IPS-NIHi7 (cell line): ENCODE measurements at regions not wholly inside any gene's neighbourhood (a gene's known extent, or its start where the extent isn't known, plus 50 kb on each side); places are given as distances from the start of the nearest gene placed in this dataset.
"Not testable (repeated sequence)": the region's sequence is repeated elsewhere in the genome, so short reads cannot be mapped to it uniquely, and the experiment has no call there.

Experiments
- DNase-seq: peaks from one replicate; pipeline ENCODE4 v3.0.0; 2012; ENCODE audit warnings: mixed read lengths; ENCODE audit errors: extremely low spot score

GRCh38 chr7:131937868-131938267 lies 381.4 kb upstream of the PODXL start:
- no peak for DNase-seq

DNA sequence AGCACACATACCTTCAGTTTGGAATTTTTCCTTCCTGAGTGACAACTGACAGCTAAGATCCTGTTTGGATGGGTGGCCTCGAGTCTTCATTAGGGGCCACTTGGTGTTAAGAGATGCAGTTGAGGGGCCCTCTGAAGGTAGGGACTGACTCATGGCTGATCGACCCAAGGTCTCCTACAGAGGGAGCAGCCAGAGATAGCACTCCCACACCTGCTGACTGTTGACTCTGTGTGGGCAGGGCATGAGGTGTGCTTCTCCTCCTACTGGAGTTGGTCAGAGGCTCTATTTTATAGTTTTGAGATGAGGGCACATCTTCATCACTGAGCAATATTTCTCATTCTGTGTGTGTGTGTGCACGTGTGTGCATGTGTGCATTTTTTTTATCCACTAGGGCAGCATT lies 378.8 kb upstream of the PODXL start:
- DNase-seq: no peak

GRCh38 chr7:131934452-131934851 lies 378.0 kb upstream of the PODXL start:
- no peak for DNase-seq

DNA sequence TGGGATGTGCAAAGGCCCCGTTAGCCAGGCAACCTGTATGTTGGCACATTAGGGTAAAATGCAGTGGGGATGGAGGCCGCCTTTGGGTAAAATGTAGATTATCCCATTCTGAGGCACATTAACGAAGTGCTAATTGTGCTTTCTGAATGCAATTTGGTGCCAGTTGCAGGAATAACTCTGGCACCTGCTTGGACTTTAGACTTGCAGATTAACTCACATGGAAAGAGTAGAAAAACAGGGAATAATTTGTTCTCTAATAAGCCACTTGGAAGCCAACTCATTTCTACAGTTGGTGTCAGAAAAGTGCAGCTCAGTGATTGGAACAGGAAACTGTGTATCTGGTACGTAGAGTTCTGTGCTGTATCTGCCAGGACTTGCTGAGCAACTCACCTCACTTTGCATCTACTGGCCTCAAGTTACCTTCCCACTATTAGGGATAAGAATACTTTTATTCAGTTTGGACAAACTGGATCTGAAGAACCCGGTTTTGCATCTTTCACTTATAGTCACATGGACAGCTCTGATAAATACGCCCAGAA lies 377.4 kb upstream of the PODXL start:
- no peak for DNase-seq

GRCh38 chr7:131933219-131933618 lies 376.8 kb upstream of the PODXL start:
- not testable (repeated sequence) for DNase-seq

DNA sequence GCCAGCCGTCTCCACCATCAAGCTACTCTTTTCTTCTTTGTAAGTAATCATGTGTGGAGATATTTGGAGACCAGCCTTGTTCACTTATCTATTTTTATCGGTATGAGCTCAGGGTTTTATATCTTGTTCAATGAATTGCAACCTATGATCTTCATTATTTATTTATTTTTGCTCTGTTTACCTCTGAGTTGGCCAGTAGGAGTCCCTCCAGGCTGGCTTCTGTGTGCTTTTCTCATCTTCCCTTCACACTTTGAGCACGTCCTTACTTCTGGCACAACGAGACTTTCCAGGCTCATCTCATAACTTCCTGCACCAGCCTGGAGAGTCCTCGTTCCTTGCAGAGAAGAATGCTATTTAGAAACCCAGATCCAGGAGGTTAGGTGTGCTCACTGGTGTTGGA lies 375.8 kb upstream of the PODXL start:
- no peak for DNase-seq

DNA sequence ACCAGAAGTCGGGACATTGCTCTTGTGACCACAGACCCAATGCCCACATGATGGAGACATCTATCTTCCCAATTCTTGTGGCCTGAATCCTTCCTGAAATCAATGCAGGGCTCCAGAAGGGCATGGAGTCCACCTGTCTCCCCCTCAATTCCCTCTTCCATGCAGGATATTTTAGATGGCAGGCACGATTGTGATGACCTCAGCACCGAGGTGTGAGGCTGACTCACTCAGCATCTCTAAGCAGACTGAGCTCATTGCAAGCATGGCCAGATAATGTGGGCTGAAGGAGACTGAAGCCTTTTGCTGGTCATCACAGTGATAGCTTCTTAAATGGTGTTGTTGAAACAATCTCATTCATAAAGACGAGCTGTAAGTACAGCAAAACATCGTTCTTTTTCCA lies 374.9 kb upstream of the PODXL start:
- DNase-seq: no peak

DNA sequence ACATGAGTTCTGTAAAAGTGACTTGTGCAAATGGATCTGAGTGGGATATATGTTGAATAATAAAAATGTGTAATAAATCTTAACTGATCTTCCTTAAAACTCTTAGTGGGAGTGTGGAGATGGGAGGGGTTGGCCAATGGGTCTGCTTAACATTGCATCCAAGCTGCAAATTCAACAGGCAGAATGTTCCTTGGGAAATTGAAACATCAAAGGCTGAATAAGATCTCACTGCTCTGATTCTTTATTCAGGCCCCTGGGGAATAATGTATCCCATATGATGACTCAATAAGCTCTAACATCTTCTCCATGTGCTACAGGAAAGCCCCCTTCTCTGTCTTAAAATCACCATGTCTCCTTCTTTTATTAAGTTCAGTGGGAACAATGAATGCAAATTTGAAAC lies 373.2 kb upstream of the PODXL start:
- DNase-seq: no peak

DNA sequence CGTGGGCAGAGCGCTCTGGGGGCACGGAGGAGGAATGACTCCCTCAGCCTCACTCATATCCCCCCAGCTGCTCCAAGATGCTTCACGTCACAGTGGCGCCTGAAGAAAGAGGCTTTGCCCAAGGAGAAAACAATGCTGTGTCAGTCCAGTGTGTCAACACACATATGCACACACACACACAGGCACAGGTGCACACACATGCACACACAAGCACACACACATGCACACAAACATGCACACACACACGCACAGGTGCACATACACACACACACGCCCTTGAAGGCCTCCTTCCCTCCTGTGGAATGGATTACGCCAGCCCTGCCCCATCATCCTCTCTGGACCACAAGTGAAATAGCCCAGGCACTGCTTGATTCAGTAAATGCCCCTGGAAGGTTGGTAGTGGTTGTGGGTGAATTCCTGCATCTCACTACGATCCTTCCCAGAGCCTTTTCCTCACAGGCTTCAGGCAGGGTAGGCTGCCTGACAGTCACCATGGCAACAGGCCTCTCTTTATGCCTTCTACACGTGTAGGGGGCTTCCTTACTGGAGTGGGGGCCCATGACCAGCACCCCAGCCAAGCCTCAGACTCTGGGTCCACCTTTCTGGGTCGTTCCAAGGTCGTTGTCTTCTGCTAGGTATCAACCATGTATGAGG lies 371.5 kb upstream of the PODXL start:
- DNase-seq: no peak

GRCh38 chr7:131925636-131926035 lies 369.2 kb upstream of the PODXL start:
- no peak for DNase-seq

DNA sequence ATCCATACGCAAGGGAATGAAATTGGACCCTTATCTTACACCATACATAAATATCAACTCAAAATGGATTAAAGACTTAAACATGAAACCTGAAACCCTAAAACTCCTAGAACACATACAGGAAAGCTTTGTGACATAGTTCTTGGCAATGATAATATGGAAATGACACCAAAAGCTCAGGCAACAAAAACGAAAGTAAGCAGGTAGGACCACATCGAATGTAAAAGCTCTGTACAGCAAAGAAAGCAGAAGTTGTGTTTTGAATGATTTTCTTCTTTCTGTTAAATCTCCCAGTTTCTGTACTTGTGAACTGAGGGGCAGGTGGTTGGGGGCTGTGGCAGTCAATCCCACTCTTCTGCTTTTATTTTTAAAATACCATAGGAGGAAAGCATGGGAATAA lies 368.4 kb upstream of the PODXL start:
- DNase-seq: no peak

- DNase-seq: not testable (repeated sequence)
Measured at GRCh38 chr7:131922948-131923347, 366.5 kb upstream of the PODXL start.

GRCh38 chr7:131921016-131921415 lies 364.6 kb upstream of the PODXL start:
- DNase-seq: no peak

DNA sequence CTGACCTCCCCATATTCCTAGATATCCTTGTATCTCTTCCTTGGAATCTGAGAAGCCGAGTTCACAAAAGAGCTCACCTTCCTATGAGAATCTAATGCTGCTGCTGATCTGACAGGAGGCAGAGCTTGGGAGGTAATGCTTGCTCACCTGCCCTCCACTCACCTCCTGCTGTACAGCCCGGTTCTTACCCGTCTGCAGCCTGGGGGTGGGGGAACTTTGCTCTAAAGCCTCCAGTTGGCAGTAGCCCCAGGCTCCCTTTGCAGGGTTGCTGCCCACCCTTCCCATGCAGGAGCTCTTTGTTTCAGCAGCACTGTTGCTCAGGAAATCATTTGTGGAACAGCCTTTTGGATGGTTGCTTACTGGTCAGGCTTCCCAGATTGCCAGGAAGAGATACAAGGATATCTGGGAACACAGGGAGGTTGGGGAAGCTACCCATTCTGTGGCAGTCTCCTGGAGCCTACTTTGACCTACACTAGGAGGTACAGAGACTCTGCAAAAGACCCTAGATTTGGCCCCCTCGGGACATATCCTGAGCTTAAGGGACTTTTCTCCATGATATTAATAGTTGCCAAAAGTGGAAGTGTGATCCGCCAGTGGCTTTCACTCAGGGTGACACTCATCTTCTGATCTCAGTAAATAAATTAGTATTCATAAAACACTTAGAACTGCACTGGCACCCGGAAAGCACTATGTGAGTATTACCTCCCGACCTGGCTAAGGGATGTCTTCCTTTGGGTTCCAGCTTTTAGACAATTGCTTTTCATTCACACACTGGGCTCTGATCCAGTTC lies 363.7 kb upstream of the PODXL start:
- DNase-seq: no peak

DNA sequence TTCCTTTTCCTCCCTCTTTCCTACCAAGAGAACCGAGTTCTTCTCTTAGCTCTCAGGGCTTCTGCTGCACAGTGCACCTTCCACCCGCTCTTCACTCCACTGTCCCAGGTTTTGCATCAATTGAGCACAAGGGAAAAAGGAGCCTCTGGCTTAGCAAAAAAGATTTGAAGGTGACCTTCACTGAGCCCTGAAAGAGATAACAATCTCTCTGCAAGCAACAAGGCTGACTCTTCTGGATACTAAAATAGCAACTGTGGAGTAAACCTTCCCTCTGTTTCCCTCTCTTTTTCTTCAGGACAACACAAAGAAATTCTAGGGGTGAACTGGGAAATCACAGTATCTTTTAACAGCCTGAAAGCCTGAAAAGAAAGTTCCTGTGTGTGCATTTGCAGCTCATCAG lies 354.7 kb upstream of the PODXL start:
- DNase-seq: no peak

DNA sequence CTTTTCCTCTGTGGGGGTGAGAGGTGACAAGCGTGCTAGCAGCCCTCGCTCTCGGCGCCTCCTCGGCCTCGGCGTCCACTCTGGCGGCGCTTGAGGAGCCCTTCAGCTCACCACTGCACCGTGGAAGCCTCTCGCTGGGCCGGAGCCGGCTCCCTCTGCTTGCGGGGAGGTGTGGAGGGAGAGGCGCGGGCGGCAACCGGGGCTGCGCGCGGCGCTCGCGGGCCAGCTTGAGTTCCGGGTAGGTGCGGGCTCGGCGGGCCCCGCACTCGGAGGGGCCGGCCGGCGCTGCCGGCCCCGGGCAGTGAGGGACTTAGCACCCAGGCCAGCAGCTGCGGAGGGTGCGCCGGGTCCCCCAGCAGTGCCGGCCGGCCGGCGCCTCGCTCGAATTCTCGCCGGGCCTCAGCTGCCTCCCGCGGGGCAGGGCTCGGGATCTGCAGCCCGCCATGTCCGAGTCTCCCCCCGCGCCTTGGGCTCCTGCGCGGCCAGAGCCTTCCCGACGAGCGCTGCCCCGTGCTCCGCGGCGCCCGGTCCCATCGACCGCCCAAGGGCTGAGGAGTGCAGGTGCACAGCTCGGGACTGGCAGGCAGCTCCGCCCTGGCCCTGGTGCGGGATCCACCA lies 352.8 kb upstream of the PODXL start:
- DNase-seq: no peak

DNA sequence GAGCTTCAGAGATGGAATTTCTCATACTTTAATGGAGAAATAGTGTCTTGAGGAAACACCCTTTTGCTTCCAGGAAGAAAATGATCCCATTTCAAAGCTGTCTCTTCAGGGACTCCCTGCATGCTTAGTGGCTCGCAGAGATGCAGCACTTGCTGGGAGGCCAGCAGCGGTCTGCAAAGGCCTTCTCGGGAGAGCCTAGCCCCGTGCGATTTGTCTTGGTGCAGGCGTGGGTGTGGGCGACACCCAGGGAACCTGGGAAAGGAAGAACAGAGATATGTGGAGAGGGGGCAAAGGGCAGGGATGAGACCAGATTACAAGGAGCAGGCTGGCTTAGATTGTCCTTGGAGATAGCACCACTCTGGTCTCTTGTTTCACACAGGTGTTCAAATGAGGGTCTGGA lies 352.3 kb upstream of the PODXL start:
- DNase-seq: no peak

DNA sequence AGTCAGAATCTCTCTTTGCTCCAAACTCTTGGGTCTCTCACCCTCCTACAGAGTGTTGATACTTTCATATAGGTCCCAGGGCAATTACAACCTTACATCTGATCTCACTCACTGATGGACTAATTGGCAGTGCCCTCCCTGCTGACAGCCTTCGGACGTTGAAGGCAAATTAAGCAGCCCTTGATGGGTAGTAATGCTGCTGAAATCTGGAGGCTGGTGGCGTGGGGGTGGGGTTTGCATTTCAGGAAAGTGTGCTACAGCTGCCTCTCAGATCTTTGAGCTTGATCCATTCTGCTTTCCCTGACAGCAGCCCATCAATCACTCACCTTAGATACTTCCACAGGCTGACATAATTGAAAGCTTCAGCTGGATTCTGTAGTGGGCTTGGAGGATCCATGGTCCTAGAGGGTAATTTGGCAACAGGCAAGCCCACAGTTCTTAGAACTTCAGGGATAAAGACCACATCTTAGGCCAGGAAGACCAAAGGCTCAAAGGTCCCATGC lies 349.1 kb upstream of the PODXL start:
- DNase-seq: no peak

GRCh38 chr7:131904760-131905327 lies 348.4 kb upstream of the PODXL start:
- no peak for DNase-seq

DNA sequence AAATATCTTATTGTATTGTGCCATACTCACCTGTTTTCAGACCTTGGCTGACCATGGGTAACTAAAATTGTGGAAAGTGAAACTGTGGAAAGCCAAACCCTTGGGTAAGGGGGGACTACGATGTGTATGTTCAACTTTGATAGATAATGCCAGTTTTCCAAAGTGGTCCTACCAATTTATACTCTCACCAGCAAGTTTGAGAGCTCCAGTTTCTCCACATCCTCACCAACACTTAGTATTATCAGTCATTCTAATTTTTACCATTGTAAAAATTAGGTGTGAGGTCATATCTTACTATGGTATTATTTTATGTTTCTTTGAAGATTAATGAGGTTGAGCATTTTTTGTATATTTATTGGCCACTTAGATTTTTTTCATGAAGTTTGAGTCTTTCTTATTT lies 346.9 kb upstream of the PODXL start:
- no peak for DNase-seq

DNA sequence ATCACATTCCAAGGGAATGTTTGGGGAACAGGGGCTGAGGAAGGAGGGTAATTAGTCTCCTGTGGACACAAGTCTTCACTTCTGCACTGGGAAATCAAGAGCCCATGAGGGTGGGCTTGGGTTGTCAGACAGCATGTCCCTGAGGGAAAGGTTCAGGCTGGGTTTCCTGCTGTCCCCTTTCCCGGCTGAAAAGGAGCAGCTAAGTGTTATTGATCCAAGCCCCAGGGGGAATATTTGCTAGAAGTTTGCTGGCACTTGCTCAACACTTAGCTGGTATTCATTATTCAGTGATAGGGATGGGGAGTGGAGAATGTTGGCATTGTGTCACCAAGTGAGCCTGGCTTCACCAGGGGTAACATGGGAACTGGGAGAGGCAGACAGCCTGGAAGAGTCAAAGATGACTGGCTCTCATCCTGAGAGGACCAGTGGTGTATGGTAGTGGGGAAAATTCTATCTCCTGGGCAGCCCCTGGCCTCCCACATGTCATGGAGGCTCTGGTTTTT lies 344.4 kb upstream of the PODXL start:
- no peak for DNase-seq
